Suprapubic skin (tissue), 4 donors: ENCODE measurements at regions not wholly inside any gene's neighbourhood (a gene's known extent, or its start where the extent isn't known, plus 50 kb on each side); places are given as distances from the start of the nearest gene placed in this dataset.

Source experiments
- DNase-seq, 2 donors: peaks; one replicate each; pipeline ENCODE4 v3.0.0-alpha.2; 2019; ENCODE audit warnings: low spot score in 2 of 2
- H3K27ac ChIP-seq: fragments of 200-600 bp; sonication (generic); one replicate; pipeline ENCODE4 v1.5.1; 2019
- H3K27me3 ChIP-seq: fragments of 200-600 bp; sonication (generic); one replicate; pipeline ENCODE4 v1.5.1; 2019
- H3K36me3 ChIP-seq: fragments of 200-600 bp; sonication (generic); one replicate; pipeline ENCODE4 v1.5.1; 2019
- H3K4me1 ChIP-seq: fragments of 200-600 bp; sonication (generic); one replicate; pipeline ENCODE4 v1.5.1; 2019
- H3K4me3 ChIP-seq: fragments of 200-600 bp; sonication (generic); one replicate; pipeline ENCODE4 v1.5.1; 2019; ENCODE audit warnings: mild to moderate bottlenecking
- H3K9me3 ChIP-seq: fragments of 200-600 bp; sonication (generic); one replicate; pipeline ENCODE4 v1.5.1; 2019
- EP300 ChIP-seq: sonication (generic); formaldehyde crosslinking; IDR thresholded peaks from one replicate; pipeline ENCODE4 v1.6.1; 2017; ENCODE audit warnings: antibody characterized with exemption
- POLR2A ChIP-seq, 2 donors: fragments of 450-650 bp; IDR thresholded peaks; one replicate each; pipeline ENCODE4 v1.6.1; 2017; ENCODE audit warnings: antibody characterized with exemption in 2 of 2, mild to moderate bottlenecking in 2 of 2, moderate library complexity in 2 of 2
- POLR2AphosphoS5 ChIP-seq, 3 donors: sonication (generic); formaldehyde crosslinking; IDR thresholded peaks; one replicate each; pipeline ENCODE4 v1.6.1; 2017; ENCODE audit warnings: antibody characterized with exemption in 3 of 3
- WGBS: methylation state at CpG from one replicate; pipeline ENCODE4 v1.1.5; 2018; 5-methylcytosine and 5-hydroxymethylcytosine counted together
- TF ChIP-seq, protein P1 (sequence below), 2 donors: fragments of 200-600 bp in 1 of 2; fragments of 450-650 bp in 1 of 2; sonication (generic) in 1 of 2; IDR thresholded peaks; one replicate each; pipeline ENCODE4 v1.5.1; 2016 to 2019; ENCODE audit warnings: antibody characterized with exemption in 2 of 2, mild to moderate bottlenecking in 1 of 2, moderate library complexity in 1 of 2

DNA sequence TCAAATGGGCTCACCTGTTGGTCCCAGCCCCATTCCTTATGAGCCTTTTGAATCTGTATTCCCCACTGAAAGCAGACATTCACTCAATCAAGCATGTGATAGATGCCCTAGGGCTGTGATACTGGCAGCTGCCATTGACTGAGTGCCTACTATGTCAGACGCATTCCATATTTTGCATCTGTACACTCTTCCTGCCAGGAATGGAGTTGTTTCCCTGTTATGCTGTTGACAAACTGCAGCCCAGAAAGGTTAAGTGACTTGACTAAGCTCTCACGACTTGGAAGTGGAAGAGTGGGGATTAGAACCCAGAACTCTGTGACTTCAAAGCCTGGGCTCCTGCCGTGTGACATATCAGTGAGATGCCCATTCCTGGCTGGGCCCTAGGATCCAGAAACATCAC lies 211.4 kb downstream of the RPLP1 start:
- 61% methylated on average over 2 of the region's 3 CpGs for WGBS
- H3K27ac ChIP-seq: no peak overlapping the region
- peaks cover 31% of the 10 kb centered on the region for H3K4me1 ChIP-seq
- H3K9me3 ChIP-seq: no peaks in the 10 kb centered on the region
- TF ChIP-seq EP300 (no peak), POLR2AphosphoS5 (IDR thresholded peaks at IDR 0.05) (no peak), POLR2A (IDR thresholded peaks at IDR 0.05) (no peak)
- TF ChIP-seq, protein P1, sequence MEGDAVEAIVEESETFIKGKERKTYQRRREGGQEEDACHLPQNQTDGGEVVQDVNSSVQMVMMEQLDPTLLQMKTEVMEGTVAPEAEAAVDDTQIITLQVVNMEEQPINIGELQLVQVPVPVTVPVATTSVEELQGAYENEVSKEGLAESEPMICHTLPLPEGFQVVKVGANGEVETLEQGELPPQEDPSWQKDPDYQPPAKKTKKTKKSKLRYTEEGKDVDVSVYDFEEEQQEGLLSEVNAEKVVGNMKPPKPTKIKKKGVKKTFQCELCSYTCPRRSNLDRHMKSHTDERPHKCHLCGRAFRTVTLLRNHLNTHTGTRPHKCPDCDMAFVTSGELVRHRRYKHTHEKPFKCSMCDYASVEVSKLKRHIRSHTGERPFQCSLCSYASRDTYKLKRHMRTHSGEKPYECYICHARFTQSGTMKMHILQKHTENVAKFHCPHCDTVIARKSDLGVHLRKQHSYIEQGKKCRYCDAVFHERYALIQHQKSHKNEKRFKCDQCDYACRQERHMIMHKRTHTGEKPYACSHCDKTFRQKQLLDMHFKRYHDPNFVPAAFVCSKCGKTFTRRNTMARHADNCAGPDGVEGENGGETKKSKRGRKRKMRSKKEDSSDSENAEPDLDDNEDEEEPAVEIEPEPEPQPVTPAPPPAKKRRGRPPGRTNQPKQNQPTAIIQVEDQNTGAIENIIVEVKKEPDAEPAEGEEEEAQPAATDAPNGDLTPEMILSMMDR (IDR thresholded peaks at IDR 0.05): no peak
- no peak overlapping the region for H3K4me3 ChIP-seq
- H3K27me3 ChIP-seq: peaks cover 9% of the 10 kb centered on the region
- DNase-seq: no peak
- no peaks in the 10 kb centered on the region for H3K36me3 ChIP-seq

DNA sequence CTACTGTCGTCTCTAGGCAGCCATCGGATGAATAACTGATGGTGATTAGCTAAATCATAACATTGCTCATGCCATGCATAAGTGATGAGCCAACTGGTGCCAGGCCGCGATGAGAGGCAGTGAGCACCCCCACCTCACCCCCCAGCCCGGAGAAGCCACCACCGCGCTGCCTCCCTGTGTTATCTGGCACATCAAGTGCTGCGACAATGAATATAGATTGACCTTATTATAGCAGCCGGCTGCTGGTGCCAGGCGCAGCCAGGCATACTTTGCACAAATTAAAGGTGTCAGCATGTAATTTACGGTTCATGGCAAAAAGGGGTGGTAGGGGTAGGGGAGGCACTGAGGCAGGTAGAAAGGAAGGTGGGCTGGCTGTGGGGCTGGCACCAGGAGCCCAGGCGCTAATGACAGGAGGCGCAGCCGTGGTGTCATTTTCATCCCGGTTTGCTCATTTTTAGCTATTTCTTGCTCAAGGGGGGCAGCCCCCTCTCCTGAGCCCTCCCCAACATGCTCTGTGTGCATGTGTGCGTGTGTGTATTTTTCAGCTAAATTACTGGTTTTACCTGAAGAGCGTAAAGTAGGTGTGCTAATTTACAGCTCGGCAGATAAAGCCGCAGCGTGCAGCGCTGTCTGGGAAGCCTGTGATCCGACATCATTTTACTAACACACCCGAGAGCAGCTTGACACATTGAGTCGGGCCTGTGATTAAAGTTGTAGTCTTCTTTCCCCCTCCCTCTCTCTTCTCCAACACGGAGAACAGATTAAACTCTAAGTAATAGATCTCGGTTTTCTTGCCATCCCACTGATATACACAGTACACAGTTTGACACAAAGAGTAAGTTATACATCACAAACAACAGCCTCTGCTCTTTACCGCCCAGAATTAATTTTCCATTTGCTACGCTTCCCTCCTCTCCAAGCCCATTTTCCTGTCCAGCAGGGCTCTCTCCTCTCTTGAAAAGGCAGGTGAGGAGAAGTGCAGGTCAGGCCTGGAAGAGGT lies 212.3 kb downstream of the RPLP1 start:
- TF ChIP-seq, protein P1 (IDR thresholded peaks at IDR 0.05): no peak
- Histone ChIP-seq H3K4me3 (no peak overlapping the region), H3K9me3 (no peaks in the 10 kb centered on the region), H3K4me1 (peaks cover 31% of the 10 kb centered on the region), H3K27ac (no peak overlapping the region), H3K36me3 (no peaks in the 10 kb centered on the region), H3K27me3 (peaks cover 4% of the 10 kb centered on the region)
- WGBS: 55% methylated on average over 28 of the region's 28 CpGs
- no peak for DNase-seq

DNA sequence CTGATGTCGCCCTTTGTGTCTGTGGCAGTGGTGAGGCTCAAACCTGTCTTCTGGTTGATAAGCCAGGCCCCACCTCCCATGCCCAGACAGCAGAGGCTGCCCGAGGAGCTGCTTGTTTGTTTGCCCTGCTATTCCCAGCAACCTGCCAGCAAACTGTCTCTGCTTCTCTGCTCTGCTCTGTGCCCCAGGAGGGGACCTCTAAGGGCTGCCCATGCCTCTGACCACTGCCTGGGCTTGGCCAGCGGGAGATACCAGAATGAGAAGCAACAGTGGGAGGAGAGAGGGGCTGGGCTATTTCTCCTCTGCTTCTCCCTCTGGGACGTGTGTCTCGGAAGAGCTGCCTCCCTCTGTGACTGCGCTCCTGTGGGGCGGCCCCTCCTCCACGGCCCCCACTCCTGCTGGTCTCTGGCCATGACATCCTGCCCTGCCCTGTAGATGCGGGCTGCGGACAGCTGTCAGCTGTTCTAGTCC lies 213.1 kb downstream of the RPLP1 start:
- WGBS: 61% methylated on average over 4 of the region's 10 CpGs
- DNase-seq: no peak
- H3K4me3 ChIP-seq: no peak overlapping the region

DNA sequence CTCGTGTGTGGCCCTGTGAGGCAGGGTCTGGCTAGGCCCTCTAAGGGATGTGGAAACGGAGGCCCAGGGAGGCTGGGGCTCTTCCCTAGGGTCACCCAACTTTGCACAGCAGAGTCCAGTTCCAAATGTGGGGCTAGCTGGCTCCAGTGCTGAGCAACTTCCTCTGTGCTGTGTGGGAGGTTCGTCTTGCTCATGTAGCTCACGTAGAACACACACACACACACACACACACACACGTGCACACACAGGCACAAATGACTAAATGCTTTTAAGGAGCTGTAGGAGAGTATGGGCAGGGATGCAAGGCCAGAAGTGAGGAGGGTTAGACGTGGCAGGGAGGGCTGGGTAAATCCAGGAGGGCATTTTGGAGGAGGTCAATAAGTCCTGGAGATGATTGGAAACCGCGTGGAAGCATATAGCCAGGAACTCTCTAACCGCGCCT lies 213.8 kb downstream of the RPLP1 start:
- Histone ChIP-seq H3K4me3 (no peak overlapping the region), H3K27ac (no peak overlapping the region), H3K27me3 (peaks cover 4% of the 10 kb centered on the region), H3K9me3 (no peaks in the 10 kb centered on the region), H3K4me1 (peaks cover 31% of the 10 kb centered on the region), H3K36me3 (no peaks in the 10 kb centered on the region)
- TF ChIP-seq POLR2AphosphoS5 (IDR thresholded peaks at IDR 0.05): no peak
- WGBS: 87% methylated on average over 7 of the region's 10 CpGs
- no peak for DNase-seq

More for the DNA sequence above, 213.1 kb downstream of the RPLP1 start:
- Histone ChIP-seq H3K27ac (no peak overlapping the region), H3K36me3 (no peaks in the 10 kb centered on the region), H3K27me3 (peaks cover 4% of the 10 kb centered on the region), H3K4me1 (peaks cover 31% of the 10 kb centered on the region), H3K9me3 (no peaks in the 10 kb centered on the region)
- TF ChIP-seq EP300 (no peak), POLR2A (IDR thresholded peaks at IDR 0.05) (no peak), POLR2AphosphoS5 (IDR thresholded peaks at IDR 0.05) (no peak)
- TF ChIP-seq, protein P1 (IDR thresholded peaks at IDR 0.05): no peak

DNA sequence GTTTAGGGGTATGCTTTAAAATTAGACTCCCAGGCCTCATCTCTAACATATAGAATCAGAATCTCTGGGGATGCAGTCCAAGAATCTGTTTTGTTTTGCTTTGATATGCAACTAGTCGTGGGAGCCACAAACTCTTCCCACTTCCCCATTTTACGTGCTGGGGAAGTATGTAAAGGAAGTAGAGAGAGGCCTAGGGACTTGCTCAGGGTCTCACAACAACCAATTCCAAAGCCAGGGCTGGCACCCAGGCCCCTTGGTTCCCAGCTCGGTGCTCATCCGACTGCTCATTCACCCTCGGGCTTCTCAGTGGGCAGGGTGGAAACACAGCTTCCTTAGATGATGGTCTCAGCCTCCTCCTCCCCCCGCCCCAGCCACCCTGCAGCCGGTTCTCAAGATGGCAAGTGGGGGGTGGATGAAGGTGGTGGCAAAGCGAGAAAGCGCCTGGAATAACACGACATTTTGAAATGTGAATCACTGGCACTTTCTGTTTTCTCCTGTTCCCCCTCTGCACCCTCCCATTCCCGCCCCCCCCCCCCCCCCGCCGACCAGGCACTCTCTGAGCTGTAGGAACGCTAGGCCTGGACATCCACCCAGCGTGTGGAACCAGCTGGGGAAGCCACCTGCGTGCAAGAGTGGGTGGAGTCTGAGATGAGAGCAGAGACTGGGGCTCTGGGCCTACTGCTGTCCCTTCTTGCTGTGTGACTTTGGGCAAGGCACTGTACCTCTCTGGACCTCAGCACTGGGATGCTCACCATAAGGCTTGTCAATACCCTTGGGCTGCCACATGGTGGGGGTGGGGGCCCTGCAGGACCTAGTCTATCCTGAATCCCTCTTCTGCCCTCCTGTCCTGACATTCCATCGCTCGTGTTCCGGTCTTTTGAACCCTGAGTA lies 214.5 kb downstream of the RPLP1 start:
- Histone ChIP-seq H3K4me1 (peaks cover 31% of the 10 kb centered on the region), H3K4me3 (no peak overlapping the region), H3K27ac (no peak overlapping the region), H3K27me3 (peaks cover 4% of the 10 kb centered on the region), H3K36me3 (no peaks in the 10 kb centered on the region), H3K9me3 (no peaks in the 10 kb centered on the region)
- no peak for DNase-seq
- 75% methylated on average over 16 of the region's 19 CpGs for WGBS
- TF ChIP-seq POLR2AphosphoS5 (IDR thresholded peaks at IDR 0.05) (no peak), EP300 (no peak), POLR2A (IDR thresholded peaks at IDR 0.05) (no peak)
- TF ChIP-seq, protein P1 (IDR thresholded peaks at IDR 0.05): no peak
